GM12891 (cell line): ENCODE measurements at regions not wholly inside any gene's neighbourhood (a gene's known extent, or its start where the extent isn't known, plus 50 kb on each side); places are given as distances from the start of the nearest gene placed in this dataset.

ENCODE experiments used
- DNase-seq: peaks from one replicate; pipeline ENCODE4 v3.0.0; 2011; ENCODE audit warnings: low spot score; ENCODE audit not compliant: insufficient read length
- FAIRE-seq: peaks from 2 replicates; lab custom pipeline; 2011; peaks lifted over from hg19 to GRCh38; lab: Jason Lieb, UNC
- PAX5 ChIP-seq: IDR thresholded peaks from 2 replicates; pipeline ENCODE4 v1.6.1; 2011; ENCODE audit warnings: low read length, moderate library complexity, mild to moderate bottlenecking; ENCODE audit not compliant: insufficient read depth, severe bottlenecking
- POLR2A ChIP-seq: IDR thresholded peaks from 2 replicates; pipeline ENCODE4 v1.6.1; 2011; ENCODE audit warnings: low read depth, low read length, control low read depth
- POLR2AphosphoS5 ChIP-seq: IDR thresholded peaks from 2 replicates; pipeline ENCODE4 v1.6.1; 2011; ENCODE audit warnings: low read depth, low read length, control low read depth
- POU2F2 ChIP-seq: IDR thresholded peaks from 2 replicates; pipeline ENCODE4 v1.6.1; 2011; ENCODE audit warnings: low read depth, mild to moderate bottlenecking, control low read depth, low read length, moderate library complexity
- SPI1 ChIP-seq: IDR thresholded peaks from 2 replicates; pipeline ENCODE4 v1.6.1; 2011; ENCODE audit warnings: low read depth, low read length, control low read depth
- TAF1 ChIP-seq: IDR thresholded peaks from 2 replicates; pipeline ENCODE4 v1.6.1; 2011; ENCODE audit warnings: low read depth, low read length, control low read depth

GRCh38 chr14:54299410-54300363 is 97.1 kb upstream of the CDKN3 start:
- FAIRE-seq (no peak), DNase-seq (no peak)
- TF ChIP-seq TAF1 (no peak), POLR2AphosphoS5 (no peak), PAX5 (no peak), POLR2A (no peak), POU2F2 (no peak), SPI1 (no peak)

- FAIRE-seq: no peak
- no peak for TF ChIP-seq POLR2AphosphoS5
- DNase-seq: no peak
These were observed 95.9 kb upstream of the CDKN3 start for GRCh38 chr14:54300881-54301280.

DNA sequence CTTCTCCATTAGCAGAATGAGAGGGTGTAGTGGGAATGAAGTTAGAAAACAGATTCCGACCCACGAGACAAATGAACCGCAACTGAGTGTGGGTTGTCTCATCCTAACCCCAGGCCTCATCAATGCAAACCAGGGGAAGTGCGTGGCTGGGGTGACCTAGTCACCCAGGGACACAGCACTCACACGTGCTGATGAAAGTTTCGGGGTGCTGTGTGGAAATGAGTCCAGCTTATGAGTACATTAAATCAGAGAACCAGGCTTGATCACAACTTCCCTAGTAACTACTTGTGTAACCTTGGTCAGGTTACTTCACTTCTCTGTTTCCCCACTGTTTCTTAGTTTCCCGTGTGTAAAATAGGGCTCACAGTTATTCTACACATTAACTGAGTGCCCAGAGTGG is 95.4 kb upstream of the CDKN3 start:
- TF ChIP-seq PAX5 (no peak), POLR2A (no peak)
- FAIRE-seq (no peak), DNase-seq (no peak)

GRCh38 chr14:54306806-54307205 is 90.0 kb upstream of the CDKN3 start:
- FAIRE-seq (no peak), DNase-seq (no peak)
- no peak for TF ChIP-seq PAX5
- no peak for TF ChIP-seq TAF1
- TF ChIP-seq POLR2AphosphoS5: no peak
- no peak for TF ChIP-seq POLR2A
- TF ChIP-seq SPI1: no peak
- no peak for TF ChIP-seq POU2F2

GRCh38 chr14:54309615-54310014 is 87.2 kb upstream of the CDKN3 start:
- FAIRE-seq (no peak), DNase-seq (no peak)
- TF ChIP-seq PAX5 (no peak), POLR2AphosphoS5 (no peak), POU2F2 (no peak), POLR2A (no peak), TAF1 (no peak), SPI1 (no peak)

DNA sequence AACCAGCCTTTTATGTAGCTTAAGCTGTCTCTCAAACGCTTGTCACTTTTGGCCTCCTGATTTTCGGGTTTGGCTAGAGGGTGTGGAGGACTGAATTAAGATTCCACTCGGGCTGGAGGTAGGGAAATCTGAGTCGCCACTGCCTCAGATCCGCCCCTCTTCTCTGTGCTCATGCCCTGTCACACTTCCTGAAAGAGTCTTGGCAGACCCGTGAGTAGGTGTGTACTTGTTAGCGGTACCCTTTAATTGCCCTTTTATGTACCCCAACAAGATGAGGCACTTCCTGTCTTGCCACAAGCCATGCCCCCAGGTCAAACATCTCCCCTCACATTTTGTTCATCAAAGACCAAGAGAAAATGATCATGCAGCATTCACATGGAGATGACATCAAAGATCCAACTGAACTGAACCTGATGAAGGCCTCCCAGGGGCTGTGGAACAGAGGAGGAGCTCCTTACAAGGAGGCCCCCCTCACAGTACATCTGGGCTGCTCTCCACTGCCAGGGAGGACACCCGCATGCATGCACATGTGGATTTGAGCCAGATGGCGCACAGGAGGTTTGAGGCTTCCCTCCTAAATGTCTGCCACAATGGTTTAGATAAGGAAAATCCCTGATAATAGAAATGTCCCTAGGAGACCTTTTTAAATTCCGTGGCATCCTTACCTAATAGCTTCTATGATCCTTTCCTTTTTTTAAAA is 86.5 kb upstream of the CDKN3 start:
- DNase-seq (no peak), FAIRE-seq (no peak)
- TF ChIP-seq POLR2AphosphoS5: no peak
- no peak for TF ChIP-seq POLR2A
- no peak for TF ChIP-seq TAF1
- no peak for TF ChIP-seq PAX5
- no peak for TF ChIP-seq SPI1
- TF ChIP-seq POU2F2: no peak

DNA sequence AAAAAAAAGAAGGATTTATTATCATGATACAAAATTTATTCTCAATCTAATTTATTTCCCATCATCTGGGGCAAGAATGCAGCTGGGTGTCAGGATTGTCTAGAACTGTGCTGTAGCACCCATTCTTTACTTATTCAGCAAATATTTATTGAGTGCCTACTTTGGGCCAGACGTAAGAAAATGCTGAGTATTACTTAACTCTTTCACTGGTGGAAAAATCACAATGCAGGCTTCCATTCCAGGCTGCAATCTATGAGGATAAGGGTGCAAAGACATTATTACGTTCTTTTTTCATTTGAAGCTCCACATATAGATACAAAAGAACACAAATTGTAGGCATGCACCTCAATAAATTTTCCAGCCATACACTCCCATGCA is 86.0 kb upstream of the CDKN3 start:
- FAIRE-seq (no peak), DNase-seq (no peak)
- TF ChIP-seq POLR2A (no peak), TAF1 (no peak), POU2F2 (no peak), POLR2AphosphoS5 (no peak), SPI1 (no peak), PAX5 (no peak)

- FAIRE-seq: no peak
- DNase-seq: no peak
- no peak for TF ChIP-seq TAF1
- no peak for TF ChIP-seq POU2F2
- no peak for TF ChIP-seq POLR2A
- TF ChIP-seq PAX5: no peak
- TF ChIP-seq SPI1: no peak
- TF ChIP-seq POLR2AphosphoS5: no peak
These were observed 84.5 kb upstream of the CDKN3 start for GRCh38 chr14:54312166-54312801.

DNA sequence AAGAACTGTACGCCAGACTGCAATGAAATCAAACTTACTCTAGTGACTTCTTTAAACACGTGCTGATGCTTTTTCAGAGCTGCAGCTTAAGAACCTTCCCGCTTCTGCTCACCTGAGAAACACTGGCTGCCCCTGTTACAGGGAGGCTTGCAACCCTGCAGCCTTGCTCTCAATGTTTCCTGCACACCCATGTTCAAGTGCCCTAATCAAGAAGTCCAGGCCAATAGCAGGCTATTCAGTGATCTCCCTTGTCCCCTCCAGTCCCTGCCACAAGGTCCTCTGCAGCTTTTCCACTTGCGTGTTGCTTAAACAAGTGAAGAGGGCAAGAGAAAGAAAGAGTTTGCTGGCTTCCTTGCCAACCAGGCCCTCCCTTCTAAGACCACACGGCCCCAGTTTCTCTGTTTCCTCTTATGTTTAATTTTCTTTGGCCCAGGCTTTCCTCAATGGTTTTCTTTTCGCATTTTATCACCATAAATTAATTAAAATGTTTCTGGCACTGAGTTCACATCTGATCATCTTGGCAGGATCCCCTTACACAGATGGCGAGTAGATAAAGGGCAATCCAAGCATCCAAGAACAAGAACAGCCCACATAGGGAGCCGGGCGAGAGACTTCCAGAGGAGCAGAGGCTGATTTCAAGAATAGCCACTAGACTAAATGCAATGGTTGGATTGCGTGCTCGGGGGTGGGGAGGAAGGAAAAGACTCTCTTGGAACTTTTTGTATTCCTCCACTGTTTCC is 82.3 kb upstream of the CDKN3 start:
- FAIRE-seq (no peak), DNase-seq (no peak)
- no peak for TF ChIP-seq POLR2A
- TF ChIP-seq SPI1: no peak
- TF ChIP-seq TAF1: no peak
- no peak for TF ChIP-seq POLR2AphosphoS5
- no peak for TF ChIP-seq POU2F2
- no peak for TF ChIP-seq PAX5

DNA sequence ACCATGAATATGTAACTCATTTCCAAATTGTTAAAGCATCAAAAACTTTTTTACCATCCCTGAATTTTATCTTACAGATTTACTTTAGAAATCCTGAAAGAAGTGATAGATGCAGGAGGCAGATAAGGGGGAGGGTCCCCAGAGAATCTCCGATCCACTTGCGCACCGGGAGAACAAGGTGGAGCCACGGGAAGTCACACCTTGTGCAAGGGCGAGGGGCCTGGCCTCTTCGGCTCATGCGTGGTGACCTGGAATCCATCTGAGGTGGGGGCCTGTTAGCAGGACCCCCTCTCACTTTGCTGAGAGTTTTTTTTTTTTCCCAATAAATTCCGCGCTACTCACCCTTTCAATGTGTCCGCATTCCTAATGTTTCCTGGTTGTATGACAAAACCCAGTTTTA is 80.2 kb upstream of the CDKN3 start:
- DNase-seq (no peak), FAIRE-seq (no peak)
- TF ChIP-seq SPI1: no peak
- TF ChIP-seq TAF1: no peak
- TF ChIP-seq POU2F2: no peak
- no peak for TF ChIP-seq PAX5
